ENCODE measurements at regions not wholly inside any gene's neighbourhood (a gene's known extent, or its start where the extent isn't known, plus 50 kb on each side); places are given as distances from the start of the nearest gene placed in this dataset.

DNA sequence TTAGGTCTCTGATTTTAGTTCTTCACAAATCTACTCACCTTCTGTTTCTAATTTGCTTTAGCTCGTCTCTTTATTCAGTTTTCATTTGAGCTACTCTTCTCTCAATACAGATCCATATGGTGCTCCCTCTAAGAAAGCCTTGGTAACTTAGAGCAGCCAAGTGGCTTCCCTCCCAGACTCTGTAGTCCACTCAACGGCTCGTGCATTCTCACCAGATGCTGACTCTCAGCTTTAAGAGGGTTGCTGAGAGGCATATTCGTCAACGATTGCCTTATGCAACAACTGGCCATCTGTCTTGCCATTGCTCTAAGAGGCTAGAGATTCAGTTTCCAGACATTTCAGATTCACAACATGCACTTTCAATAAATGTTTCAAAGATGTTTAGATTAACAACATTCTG lies 785.8 kb upstream of the SLC10A2 start:
- TF ChIP-seq, protein P1, sequence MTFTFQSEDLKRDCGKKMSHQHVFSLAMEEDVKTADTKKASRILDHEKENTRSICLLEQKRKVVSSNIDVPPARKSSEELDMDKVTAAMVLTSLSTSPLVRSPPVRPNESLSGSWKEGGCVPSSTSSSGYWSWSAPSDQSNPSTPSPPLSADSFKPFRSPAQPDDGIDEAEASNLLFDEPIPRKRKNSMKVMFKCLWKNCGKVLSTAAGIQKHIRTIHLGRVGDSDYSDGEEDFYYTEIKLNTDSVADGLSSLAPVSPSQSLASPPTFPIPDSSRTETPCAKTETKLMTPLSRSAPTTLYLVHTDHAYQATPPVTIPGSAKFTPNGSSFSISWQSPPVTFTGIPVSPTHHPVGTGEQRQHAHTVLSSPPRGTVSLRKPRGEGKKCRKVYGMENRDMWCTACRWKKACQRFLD (tag by site-specific recombination; IDR thresholded peaks at IDR 0.05), result no peak
- TF ChIP-seq, protein P2, sequence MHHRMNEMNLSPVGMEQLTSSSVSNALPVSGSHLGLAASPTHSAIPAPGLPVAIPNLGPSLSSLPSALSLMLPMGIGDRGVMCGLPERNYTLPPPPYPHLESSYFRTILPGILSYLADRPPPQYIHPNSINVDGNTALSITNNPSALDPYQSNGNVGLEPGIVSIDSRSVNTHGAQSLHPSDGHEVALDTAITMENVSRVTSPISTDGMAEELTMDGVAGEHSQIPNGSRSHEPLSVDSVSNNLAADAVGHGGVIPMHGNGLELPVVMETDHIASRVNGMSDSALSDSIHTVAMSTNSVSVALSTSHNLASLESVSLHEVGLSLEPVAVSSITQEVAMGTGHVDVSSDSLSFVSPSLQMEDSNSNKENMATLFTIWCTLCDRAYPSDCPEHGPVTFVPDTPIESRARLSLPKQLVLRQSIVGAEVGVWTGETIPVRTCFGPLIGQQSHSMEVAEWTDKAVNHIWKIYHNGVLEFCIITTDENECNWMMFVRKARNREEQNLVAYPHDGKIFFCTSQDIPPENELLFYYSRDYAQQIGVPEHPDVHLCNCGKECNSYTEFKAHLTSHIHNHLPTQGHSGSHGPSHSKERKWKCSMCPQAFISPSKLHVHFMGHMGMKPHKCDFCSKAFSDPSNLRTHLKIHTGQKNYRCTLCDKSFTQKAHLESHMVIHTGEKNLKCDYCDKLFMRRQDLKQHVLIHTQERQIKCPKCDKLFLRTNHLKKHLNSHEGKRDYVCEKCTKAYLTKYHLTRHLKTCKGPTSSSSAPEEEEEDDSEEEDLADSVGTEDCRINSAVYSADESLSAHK (tag by site-specific recombination; IDR thresholded peaks at IDR 0.05), result no peak
- TF ChIP-seq ZNF366 (tag by site-specific recombination; conservative IDR thresholded peaks at IDR 0.05), result no peak
- CTCF ChIA-PET, result no interaction called here

DNA sequence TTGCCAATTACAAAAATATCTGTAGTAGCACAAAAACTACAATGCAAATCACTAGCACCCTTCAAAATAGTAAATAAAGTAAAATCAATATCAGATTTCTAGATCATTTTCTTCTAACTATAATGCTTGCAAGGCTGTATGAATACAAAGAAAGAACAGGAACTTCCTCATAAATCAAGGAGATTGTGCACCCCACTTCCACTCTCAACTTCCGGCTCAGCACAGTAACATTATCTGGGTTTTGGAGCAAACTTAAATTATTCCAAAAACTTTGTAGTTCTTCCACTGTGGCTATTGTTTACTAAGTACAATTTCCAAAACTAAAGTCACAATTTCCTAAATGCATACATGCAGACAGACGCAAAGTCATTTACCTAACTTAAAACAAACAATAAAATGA lies 778.3 kb upstream of the SLC10A2 start:
- no peak overlapping the region for H3K27ac ChIP-seq (ENCODE audit: extremely low read depth, low read depth, low read length)
- no peak overlapping the region for H3K4me3 ChIP-seq (ENCODE audit: low read depth, low read length)
- no peaks in the 10 kb centered on the region for H3K36me3 ChIP-seq (ENCODE audit: control insufficient read depth in 2 of 2, insufficient read depth in 1 of 2, low read length in 2 of 2)
- no peaks in the 10 kb centered on the region for H3K9me3 ChIP-seq (ENCODE audit: control insufficient read depth, insufficient read depth, low read depth, low read length)
- POLR2A ChIA-PET, result no interaction called here
- CTCF ChIA-PET, result no interaction called here
- H3K4me1 ChIP-seq (ENCODE audit: control insufficient read depth, insufficient read depth, low read length), result no peaks in the 10 kb centered on the region
- no peak for TF ChIP-seq ZNF830 (tag by site-specific recombination; IDR thresholded peaks at IDR 0.05; ENCODE audit: low read depth)
- no peak for TF ChIP-seq ZBTB48 (tag by site-specific recombination; IDR thresholded peaks at IDR 0.05)
- TF ChIP-seq, protein P3, sequence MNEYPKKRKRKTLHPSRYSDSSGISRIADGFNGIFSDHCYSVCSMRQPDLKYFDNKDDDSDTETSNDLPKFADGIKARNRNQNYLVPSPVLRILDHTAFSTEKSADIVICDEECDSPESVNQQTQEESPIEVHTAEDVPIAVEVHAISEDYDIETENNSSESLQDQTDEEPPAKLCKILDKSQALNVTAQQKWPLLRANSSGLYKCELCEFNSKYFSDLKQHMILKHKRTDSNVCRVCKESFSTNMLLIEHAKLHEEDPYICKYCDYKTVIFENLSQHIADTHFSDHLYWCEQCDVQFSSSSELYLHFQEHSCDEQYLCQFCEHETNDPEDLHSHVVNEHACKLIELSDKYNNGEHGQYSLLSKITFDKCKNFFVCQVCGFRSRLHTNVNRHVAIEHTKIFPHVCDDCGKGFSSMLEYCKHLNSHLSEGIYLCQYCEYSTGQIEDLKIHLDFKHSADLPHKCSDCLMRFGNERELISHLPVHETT (tag by site-specific recombination; IDR thresholded peaks at IDR 0.05), result no peak
- TF ChIP-seq KLF7 (tag by site-specific recombination; IDR thresholded peaks at IDR 0.05; ENCODE audit: borderline replicate concordance), result no peak
- TF ChIP-seq ZNF16 (tag by site-specific recombination; IDR thresholded peaks at IDR 0.05; ENCODE audit: low read depth), result no peak
- no peak for TF ChIP-seq ZNF146 (tag by site-specific recombination; IDR thresholded peaks at IDR 0.05)
- TF ChIP-seq YY2 (tag by site-specific recombination; IDR thresholded peaks at IDR 0.05), result no peak
- no peak for TF ChIP-seq ZNF132 (tag by site-specific recombination; IDR thresholded peaks at IDR 0.05; ENCODE audit: borderline replicate concordance)
- TF ChIP-seq, protein P4, sequence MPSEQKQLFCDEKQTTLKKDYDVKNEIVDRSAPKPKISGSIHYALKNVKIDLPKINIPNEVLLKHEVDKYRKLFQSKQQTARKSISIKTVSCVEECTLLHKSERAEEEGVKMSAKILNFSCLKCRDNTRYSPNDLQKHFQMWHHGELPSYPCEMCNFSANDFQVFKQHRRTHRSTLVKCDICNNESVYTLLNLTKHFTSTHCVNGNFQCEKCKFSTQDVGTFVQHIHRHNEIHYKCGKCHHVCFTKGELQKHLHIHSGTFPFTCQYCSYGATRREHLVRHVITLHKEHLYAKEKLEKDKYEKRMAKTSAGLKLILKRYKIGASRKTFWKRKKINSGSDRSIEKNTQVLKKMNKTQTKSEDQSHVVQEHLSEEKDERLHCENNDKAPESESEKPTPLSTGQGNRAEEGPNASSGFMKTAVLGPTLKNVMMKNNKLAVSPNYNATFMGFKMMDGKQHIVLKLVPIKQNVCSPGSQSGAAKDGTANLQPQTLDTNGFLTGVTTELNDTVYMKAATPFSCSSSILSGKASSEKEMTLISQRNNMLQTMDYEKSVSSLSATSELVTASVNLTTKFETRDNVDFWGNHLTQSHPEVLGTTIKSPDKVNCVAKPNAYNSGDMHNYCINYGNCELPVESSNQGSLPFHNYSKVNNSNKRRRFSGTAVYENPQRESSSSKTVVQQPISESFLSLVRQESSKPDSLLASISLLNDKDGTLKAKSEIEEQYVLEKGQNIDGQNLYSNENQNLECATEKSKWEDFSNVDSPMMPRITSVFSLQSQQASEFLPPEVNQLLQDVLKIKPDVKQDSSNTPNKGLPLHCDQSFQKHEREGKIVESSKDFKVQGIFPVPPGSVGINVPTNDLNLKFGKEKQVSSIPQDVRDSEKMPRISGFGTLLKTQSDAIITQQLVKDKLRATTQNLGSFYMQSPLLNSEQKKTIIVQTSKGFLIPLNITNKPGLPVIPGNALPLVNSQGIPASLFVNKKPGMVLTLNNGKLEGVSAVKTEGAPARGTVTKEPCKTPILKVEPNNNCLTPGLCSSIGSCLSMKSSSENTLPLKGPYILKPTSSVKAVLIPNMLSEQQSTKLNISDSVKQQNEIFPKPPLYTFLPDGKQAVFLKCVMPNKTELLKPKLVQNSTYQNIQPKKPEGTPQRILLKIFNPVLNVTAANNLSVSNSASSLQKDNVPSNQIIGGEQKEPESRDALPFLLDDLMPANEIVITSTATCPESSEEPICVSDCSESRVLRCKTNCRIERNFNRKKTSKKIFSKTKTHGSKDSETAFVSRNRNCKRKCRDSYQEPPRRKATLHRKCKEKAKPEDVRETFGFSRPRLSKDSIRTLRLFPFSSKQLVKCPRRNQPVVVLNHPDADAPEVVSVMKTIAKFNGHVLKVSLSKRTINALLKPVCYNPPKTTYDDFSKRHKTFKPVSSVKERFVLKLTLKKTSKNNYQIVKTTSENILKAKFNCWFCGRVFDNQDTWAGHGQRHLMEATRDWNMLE (tag by site-specific recombination; conservative IDR thresholded peaks at IDR 0.05; ENCODE audit: low read depth), result no peak
- no peak for TF ChIP-seq ZNF175 (tag by site-specific recombination; IDR thresholded peaks at IDR 0.05)
- no peak for TF ChIP-seq ZNF10 (tag by site-specific recombination; IDR thresholded peaks at IDR 0.05)
- TF ChIP-seq ZNF530 (tag by site-specific recombination; IDR thresholded peaks at IDR 0.05; ENCODE audit: low read depth), result no peak
- TF ChIP-seq, protein P5, sequence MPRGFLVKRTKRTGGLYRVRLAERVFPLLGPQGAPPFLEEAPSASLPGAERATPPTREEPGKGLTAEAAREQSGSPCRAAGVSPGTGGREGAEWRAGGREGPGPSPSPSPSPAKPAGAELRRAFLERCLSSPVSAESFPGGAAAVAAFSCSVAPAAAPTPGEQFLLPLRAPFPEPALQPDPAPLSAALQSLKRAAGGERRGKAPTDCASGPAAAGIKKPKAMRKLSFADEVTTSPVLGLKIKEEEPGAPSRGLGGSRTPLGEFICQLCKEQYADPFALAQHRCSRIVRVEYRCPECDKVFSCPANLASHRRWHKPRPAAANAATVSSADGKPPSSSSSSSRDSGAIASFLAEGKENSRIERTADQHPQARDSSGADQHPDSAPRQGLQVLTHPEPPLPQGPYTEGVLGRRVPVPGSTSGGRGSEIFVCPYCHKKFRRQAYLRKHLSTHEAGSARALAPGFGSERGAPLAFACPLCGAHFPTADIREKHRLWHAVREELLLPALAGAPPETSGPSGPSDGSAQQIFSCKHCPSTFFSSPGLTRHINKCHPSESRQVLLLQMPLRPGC (tag by site-specific recombination; IDR thresholded peaks at IDR 0.05), result no peak
- TF ChIP-seq ZNF658 (tag by site-specific recombination; IDR thresholded peaks at IDR 0.05), result no peak
- TF ChIP-seq ZNF707 (tag by site-specific recombination; IDR thresholded peaks at IDR 0.05), result no peak
- no peak for TF ChIP-seq ZNF529 (tag by site-specific recombination; IDR thresholded peaks at IDR 0.05; ENCODE audit: insufficient replicate concordance)
- TF ChIP-seq ZNF544 (tag by site-specific recombination; IDR thresholded peaks at IDR 0.05), result no peak
- TF ChIP-seq, protein P6, sequence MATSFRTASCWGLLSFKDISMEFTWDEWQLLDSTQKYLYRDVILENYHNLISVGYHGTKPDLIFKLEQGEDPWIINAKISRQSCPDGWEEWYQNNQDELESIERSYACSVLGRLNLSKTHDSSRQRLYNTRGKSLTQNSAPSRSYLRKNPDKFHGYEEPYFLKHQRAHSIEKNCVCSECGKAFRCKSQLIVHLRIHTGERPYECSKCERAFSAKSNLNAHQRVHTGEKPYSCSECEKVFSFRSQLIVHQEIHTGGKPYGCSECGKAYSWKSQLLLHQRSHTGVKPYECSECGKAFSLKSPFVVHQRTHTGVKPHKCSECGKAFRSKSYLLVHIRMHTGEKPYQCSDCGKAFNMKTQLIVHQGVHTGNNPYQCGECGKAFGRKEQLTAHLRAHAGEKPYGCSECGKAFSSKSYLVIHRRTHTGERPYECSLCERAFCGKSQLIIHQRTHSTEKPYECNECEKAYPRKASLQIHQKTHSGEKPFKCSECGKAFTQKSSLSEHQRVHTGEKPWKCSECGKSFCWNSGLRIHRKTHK (tag by site-specific recombination; IDR thresholded peaks at IDR 0.05), result no peak

More for the DNA sequence above, 785.8 kb upstream of the SLC10A2 start:
- no peaks in the 10 kb centered on the region for H3K36me3 ChIP-seq (ENCODE audit: control insufficient read depth in 2 of 2, insufficient read depth in 1 of 2, low read length in 2 of 2)
- no peaks in the 10 kb centered on the region for H3K4me1 ChIP-seq (ENCODE audit: control insufficient read depth, insufficient read depth, low read length)
- H3K4me3 ChIP-seq (ENCODE audit: low read depth, low read length), result no peak overlapping the region
- no peak overlapping the region for H3K27ac ChIP-seq (ENCODE audit: extremely low read depth, low read depth, low read length)
- H3K9me3 ChIP-seq (ENCODE audit: control insufficient read depth, insufficient read depth, low read depth, low read length), result no peaks in the 10 kb centered on the region
- POLR2A ChIA-PET, result no interaction called here
